ENCODE measurements at regions not wholly inside any gene's neighbourhood (a gene's known extent, or its start where the extent isn't known, plus 50 kb on each side); places are given as distances from the start of the nearest gene placed in this dataset.

DNA sequence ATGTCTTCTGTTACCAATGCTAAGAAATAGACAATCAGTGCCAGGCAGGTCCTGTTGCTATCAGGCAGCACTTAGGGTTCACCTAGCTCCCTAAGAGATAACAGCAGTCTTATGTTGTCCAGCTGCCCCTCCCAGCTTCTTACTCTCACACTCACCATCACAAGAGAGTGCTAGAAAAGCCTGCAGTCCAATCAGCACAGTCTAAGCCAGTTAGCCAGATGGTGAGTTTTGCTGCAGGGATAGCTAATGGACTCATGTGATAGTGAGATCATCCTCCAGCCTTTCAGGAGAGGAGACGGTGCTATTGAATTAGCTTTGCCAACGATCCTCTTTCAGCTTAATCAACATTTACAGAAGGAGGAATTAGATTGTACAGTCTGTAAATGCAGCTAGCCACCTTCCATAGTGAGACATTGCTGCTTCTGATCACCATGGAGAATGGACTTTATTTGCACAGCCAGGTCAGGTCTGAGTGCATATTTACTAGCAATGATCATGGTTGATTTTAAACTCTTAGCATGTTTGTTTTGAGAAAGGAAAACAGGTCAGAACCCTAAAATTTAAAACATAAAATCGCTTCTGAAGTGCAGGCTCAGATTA is 438.3 kb downstream of the CENPC start:
- no peak for DNase-seq

- no peak for DNase-seq
Measured at GRCh38 chr4:67104145-67104544, 441.2 kb downstream of the CENPC start.

DNA sequence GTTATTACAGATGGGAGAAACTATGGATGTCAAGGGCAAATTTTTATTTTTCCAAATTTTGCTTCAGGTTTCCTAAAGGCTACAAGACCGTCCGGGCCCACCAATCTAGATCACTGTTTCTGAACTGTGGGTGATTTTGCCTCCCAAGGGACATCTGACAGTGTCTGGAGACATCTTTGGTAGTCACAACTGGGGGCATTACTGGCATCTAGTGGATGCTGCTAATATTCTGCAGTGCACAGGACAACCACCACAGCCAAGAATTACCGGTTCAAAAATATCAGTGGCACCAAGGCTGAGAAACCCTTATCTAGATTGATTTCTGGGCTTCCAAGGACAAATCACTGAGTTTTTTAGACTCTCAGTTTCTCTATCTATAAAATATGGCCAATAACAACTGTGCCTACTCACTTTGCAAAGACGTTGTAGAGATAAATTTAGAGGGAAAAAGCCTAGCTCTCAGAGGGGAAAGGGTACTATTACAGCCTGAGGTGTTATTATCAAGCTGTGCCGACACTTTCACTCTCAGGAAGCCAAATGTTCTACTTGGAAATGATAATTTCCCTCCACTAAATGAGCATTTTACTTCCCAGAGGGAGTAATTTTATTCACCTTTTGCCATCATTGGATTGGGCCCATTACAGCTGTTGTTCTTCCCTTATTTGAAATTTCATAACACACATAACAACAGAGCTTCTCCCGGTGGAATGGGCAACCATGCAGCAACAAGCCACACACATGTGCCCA is 442.1 kb downstream of the CENPC start:
- no peak for DNase-seq

- DNase-seq: no peak
Measured at GRCh38 chr4:67101612-67102011, 443.7 kb downstream of the CENPC start.

DNA sequence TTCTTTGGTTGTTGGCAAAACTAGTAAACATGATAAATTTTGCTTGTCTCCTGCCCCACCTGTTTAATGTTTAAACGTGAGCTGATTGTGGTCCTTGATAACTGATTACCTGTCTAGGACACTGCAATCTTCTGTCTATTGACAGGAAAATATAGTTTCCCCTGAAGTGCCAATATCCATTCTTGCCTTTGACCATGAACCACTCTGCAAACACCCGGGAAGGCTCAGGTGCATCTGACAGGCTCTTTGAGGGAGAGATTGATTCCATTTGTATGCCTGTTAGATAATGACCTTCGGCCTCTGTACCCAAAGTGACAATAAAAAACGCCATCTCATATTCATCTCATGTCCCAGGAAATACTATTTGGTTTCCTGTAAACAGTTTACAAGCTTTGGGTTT is 453.0 kb downstream of the CENPC start:
- no peak for DNase-seq

- DNase-seq: no peak
Measured at GRCh38 chr4:67091673-67092072, 453.6 kb downstream of the CENPC start.

DNA sequence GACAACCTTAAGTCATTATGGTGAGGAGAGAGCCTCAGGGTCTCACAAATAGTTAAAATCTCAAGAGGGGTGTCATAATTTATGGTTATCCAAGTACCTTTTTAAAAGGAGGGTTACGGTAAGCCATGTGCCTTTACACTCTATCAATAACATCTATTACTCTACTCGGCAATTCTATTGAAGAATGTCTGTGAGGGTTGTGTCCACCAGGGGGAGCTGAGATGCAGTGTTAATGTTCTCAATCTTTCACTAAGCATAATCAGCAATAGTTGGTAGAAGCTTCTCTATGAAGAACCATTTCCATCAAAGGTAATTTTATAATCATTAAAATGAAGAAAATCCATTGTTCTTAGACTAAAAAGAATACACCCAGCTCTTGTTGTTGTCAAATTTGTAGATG is 457.4 kb downstream of the CENPC start:
- DNase-seq: peak in 1 of 2 donors; percentile 19

GRCh38 chr4:67084783-67085182 is 460.5 kb downstream of the CENPC start:
- no peak for DNase-seq

- no peak for DNase-seq
Measured at GRCh38 chr4:67083496-67083895, 461.8 kb downstream of the CENPC start.

DNA sequence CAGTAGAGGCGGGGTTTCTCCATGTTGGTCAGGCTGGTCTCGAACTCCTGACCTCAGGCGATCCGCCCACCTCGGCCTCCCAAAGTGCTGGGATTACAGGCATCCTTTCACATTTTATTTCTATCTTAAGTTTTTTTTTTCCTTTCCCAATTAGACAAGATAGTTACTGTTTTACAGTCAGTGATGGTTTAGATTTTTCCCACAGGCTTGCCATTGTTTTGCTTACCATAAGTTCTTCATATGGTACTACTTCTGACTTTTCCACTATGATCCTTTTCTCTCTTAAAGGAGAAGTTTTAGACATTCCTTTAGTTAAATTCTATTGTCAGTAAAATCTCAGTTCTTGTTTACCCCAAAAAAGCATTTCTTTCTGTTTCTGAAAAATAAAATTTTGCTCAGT is 462.6 kb downstream of the CENPC start:
- DNase-seq: no peak

GRCh38 chr4:67080046-67080557 is 465.2 kb downstream of the CENPC start:
- no peak for DNase-seq

DNA sequence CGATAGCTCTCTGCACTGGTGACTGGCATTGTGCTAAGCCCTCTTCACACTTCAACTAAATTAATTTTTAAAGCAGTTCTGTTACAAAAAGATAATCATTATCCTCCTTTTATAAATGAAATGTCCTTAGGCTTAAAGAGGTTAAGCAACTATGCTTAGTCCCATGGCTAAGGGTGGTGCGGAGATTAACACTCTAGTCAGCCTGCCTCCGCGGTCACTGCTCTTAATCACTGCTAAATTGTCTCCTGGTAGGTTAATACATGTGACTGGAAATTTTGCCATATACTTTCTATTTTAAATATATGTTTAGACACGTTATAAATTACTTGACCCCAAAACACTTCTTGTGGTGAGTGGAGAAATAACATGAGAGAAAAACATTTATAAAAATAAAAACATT is 473.7 kb downstream of the CENPC start:
- DNase-seq: no peak

- no peak for DNase-seq
Measured at GRCh38 chr4:67055319-67055718, 490.0 kb downstream of the CENPC start.

DNA sequence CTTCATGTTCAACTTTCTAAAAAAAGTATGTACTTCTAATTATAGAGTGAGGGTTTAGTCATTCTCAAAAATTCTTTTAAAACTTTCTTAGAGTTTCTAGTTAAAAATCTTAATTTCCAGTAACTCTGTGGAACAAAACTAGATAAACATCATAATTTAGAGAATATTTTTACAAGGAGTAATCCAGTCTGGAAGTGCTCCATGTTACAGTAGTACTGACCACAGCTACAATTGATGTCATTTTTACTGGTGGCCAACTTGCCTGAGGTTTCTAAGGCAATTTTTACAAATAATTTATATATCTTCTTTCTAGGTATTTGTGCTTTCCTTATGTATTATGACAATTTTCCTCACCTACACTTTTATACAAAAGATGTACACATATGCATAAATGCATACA is 490.4 kb downstream of the CENPC start:
- no peak for DNase-seq

GRCh38 chr4:67052814-67053675 is 492.3 kb downstream of the CENPC start:
- no peak for DNase-seq

- no peak for DNase-seq
Measured at GRCh38 chr4:67051000-67051789, 494.1 kb downstream of the CENPC start.

- DNase-seq: no peak
Measured at GRCh38 chr4:67049446-67049845, 495.9 kb downstream of the CENPC start.

DNA sequence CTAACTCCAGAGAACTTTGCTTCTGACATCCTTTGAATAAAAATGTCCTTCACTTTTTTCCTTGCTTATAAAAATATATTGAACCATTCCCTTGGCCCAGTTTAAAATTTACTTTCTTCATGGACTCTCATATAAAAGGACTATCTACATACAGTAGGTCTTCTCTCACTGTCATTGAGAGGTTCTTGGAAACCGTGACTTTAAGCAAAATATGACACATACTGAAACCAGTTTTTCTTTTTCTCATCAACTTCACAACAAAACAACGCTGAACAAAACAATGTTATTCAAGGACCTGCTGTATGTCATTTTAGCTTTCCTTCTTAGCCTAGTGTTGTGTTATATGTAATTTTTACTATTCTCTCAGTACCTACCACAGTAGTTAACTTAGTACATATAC is 496.8 kb downstream of the CENPC start:
- no peak for DNase-seq

DNA sequence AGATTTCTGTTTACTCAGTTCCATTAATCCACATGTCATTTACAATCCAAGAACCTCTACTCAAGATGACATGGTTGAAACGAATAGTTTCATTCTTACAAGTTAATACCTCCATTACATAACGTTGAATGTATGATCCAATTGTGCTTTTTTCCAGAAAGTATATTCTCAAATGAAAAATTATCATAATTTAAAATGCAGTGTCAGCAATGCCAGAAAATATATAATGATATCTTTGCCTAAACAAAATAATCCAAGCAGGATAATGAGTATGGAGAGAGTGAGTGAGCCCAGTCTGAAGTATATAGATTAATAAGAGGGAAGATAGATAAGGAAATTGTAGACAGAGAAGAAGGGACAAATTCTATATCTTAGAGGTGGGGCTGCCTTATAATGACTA is 505.0 kb downstream of the CENPC start:
- DNase-seq: no peak

- DNase-seq: no peak
Measured at GRCh38 chr4:67038228-67038566, 507.1 kb downstream of the CENPC start.

DNA sequence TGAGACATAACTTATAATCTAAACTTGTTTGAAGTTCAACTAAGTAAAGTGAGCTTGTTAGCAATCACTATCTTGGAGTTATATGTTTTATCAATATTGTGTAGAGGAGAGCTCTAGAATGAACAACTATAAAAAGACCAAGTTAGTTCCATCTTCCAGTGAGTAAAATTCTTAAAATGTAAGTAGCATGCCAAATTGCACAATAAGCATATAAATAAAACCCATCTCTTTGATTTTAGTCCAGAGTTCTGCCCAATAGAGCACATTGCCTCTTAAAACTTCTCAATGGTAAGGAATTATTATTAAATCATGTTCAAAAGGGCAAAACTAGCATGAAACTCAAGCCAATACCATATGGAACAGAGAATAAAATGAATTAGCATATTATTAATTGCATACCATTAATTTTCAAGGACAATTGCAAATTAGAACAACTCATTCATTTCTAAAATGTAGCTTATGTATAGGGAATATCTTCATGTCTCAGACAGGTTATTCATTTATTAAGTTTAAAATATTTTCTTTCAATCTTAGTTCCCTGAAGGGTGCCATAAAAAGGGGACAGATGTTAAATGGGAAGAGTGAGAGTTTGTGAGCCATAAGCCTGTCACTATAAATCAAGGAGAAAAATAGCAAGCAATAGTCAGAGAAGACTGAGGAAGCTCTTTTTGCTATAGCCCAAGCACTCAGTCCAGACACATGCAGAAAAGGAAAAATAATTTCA is 507.6 kb downstream of the CENPC start:
- DNase-seq: no peak

GRCh38 chr4:67036791-67037190 is 508.5 kb downstream of the CENPC start:
- DNase-seq: no peak
